Activated CD4-positive, alpha-beta T cell treated with anti-CD3 and anti-CD28 coated beads, Interleukin-2, amount 50 U/mL, for 24 hours (primary cell): ENCODE measurements at regions not wholly inside any gene's neighbourhood (a gene's known extent, or its start where the extent isn't known, plus 50 kb on each side); places are given as distances from the start of the nearest gene placed in this dataset.

Source experiments
- DNase-seq, 2 donors: peaks; one replicate each; pipeline ENCODE4 v3.0.0-alpha.2; 2020; ENCODE audit warnings: low read depth in 1 of 2, low spot score in 1 of 2

DNA sequence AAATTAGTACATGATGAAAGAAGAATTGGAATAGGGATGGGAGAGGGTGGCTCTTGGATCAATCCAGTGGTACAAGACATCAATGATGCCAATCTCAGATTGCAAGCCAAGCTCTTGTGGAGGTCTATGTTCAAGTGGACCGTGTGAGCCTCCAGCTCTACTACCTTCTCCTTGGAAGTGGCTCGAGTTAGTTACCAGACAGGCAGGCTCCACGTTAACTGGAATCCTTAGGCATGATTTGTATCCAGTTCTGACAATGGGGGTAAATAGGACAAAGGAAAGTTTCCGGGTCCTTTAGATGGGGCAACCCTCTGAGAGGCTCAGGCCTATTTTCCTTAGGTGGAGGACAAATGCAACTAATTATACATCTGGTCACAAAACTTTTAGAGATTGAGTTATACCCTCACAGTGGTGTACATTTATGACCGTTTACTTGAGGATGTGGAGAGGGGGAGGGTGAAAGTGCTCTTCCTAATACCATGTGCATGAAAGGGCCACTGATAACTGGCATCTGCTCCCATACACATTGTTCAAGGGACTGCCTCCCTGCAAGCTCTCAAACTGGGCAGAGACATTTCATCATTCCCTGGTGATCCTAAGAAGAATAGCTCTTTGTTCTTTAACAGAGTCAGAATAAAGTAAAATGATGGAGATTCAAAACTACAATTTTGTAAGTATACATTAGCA is 180.2 kb downstream of the SOCS6 start:
- DNase-seq = no peak

- DNase-seq = no peak
These were observed 175.7 kb downstream of the SOCS6 start for GRCh38 chr18:70464343-70465114.

DNA sequence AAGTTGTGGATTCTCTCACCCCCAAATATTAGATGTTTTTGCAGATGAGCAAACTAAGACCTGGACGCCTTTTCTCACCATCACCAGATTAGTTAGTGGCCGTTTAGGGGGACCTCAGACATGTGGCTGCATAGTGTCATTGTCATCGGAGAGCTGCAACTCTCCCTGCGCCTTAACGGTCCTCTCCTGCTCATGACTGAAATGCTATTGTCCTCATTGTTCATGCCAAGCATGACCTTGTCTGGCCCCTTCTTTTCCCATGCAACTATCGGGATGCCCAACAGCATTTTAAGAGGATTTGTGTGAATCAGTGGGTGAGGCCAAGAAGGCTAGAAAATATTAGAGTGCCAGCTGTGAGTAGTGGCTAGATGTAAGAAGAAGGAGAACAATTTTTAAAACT is 174.2 kb downstream of the SOCS6 start:
- no peak for DNase-seq

DNA sequence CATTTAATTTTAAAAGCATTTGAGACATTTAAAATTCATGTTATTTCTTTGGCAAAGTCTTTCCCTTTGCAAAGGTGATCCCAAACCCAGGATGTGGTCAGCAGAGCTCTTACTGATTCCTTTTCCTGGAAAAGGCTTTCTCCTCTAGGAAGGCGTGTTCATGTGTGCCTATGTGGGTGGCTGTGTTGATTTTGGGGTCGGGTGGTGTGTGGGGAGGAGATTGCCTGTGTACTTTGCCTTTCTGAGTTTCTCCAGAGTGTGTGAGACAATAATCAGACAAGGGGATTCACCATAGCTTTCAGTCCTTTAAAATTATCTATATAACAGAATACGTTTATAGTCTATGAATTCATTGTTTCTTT is 173.2 kb downstream of the SOCS6 start:
- no peak for DNase-seq

DNA sequence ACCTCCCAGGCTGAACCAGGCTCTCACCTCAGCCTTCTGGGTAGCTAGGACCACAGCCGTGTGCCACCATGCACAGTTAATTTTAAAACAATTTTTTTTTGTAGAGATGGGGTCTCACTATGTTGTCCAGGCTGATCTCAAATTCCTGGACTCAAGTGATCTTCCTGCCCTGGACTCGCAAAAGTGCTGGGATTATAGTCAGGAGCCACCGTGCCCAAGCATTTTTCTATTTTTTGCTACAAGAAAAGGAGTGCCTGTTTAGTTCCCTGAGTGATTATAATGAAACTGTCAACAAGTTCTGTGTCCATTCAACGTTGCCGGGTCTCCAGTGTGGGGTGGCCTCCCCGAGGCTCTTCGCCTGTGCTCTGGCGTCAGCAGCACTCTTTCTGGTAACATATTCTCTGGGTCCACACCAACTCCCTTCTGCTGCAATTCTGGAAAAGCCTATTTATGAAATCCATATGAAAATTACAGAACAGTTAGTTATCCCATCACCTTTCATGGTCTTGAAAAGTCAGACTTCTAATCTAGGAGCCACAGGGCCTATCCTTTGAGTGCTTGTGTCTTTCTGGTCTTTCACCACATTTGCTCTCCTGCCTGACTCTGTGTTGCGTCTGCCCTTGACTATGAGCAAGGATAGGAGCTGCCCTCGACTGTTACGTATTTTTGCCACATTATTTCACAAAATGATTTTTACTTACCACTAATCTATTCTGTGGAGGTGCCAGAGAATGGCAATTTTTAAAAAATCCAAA is 172.7 kb downstream of the SOCS6 start:
- DNase-seq = no peak

GRCh38 chr18:70459731-70460130 is 170.9 kb downstream of the SOCS6 start:
- no peak for DNase-seq

DNA sequence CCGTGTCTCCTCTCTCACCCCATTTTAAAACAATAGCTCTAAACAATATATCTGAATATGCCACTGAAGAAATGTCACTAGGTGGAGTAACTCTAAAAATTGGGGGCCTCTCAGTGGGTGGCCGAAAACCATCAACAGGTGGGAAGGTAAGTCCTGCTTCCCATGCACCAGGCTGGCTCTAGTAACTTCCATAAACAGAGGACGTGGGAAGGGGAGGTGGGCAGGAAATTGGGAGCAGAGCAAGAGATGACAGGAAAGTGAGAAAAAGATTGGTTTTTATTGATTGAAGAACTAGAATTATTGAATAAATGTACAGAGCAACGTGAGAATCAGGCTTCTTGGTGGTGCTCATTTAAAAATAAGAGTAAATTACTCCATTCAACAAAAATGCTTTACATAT is 170.4 kb downstream of the SOCS6 start:
- DNase-seq = no peak

DNA sequence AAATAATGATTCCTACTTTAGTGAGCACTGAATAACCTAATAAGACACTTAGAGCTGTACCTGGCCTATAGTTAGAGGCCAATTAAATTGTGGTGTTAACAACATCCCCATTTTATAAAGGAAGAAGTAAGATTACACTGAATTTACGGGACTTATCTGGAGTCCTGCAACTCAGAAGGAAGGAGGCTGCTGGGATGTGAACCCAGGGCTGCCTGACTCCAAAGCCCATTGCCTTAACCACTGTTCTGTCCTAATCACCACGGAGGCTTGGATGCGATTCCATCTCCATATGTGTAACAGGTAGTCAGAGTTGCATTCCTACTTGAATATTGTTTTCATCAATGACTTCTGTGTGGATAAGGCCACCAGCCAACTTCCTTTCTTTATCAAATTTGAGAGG is 168.9 kb downstream of the SOCS6 start:
- DNase-seq = no peak

DNA sequence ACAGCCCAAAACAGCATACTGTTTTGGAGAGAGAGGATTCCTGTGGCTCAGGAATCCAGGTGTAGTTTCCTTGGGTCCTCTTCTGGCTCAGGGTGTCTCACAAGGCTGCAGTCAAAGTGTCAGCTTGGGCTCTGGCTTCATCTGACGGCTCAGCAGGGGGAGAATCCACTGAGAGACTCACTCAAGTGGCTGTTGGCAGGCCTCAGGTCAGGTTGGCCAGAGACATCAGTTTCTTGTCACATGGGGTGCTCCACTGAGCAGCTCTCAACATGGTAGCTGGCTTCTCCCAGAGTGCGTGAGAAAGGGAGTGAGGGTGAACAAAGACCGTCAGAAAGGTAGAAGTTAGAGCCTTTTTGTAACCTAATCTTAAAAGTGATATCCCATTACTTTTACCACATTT is 168.4 kb downstream of the SOCS6 start:
- DNase-seq = no peak

DNA sequence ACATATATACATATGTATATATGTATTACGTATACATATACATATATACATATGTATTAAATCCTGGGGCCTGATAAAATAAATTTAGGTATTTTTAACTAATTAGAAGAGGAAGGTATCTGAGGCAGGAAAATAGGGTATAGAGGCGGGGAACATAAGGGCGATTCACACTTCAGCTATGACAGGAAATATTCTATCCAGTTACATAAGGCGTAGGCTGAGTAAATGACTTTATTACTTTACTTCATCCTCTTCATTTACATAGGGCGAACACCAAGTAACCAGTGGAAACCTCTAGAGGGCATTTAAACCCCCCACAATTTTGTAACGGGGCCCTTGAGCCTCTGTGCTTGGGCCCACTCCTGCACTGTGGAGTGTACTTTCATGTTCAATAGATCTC is 167.5 kb downstream of the SOCS6 start:
- DNase-seq = no peak

DNA sequence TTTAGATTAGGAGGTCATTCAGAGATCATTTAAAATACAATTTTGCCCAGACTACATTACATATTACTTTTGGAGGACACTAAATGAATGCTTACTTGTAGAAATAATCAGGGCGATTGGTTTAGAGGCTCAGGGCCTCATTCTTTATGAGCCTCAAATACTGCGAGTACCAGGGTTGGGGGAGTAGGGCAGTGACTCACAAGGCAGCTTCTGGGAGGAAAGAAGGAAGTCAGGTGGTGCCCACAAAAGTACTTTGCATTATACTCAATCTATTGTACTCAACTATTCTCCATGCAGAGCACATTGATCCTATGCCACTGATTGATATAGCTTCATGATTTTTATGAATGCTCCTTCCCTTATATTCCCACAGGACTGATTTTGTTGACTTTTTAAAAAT is 166.9 kb downstream of the SOCS6 start:
- no peak for DNase-seq

DNA sequence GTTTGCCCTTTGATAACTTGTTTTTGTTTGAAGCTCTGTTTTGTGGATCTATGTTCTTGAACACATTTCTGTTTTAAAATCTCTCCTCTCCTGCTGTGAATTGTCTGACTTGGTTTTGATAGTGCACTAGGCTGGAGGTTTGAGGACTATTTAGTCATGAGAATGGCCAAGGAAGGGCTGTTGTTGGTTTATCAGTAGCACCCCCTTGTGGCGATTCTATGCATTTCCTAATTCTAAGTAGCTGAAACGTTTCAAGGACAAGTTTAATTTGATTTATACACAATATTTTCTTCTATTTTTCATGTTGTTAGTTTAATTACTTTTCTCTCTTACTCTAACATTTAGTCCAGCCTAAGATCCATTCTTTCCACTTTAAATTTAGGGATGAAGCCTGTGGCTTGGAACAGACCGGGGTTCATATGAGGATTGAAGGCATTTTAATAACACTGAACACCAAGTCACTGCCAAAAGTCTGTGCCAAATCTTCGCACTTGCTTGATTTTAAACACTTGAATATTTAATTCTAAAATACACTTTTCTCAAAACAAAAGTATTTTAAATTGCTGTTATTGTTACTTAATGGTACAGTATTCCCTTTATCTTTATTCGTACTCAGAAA is 166.0 kb downstream of the SOCS6 start:
- DNase-seq = peak in 1 of 2 donors; percentile 29

DNA sequence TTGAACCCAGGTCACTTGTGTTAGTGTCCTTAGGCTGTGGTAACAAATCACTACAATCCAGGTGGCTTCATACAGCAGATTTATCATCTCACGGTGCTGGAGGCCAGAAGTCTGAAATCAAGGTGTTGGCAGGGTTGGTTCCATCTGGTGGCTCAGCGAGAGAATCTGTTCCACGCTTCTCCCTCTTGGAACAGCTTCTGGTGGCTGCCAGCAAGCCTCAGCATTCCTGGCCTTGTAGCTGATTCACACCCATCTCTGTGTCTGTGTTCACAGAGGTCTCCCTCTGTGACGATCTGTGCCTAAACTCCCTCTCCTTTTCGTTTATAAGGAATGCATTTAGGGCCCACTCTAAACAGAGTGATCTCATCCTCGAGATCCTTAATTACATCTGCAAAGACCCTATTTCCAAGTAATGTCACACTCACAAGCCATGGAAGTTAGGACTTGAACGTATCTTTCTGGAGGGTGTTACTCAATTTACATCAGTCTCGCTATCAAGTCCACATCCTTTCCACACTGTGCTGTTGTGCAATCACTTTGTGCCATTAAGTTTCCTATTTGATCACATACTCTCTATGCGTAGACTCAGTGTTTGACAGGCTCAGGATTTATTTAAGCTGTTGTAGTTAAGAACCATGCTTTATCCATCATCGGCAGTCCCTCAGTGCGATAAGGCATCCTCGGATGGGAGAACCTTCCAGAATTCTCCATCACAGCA is 164.4 kb downstream of the SOCS6 start:
- no peak for DNase-seq

GRCh38 chr18:70452501-70452900 is 163.7 kb downstream of the SOCS6 start:
- DNase-seq = no peak

GRCh38 chr18:70450426-70451253 is 161.8 kb downstream of the SOCS6 start:
- no peak for DNase-seq

GRCh38 chr18:70448588-70448987 is 159.7 kb downstream of the SOCS6 start:
- DNase-seq = no peak

- DNase-seq = no peak
These were observed 157.2 kb downstream of the SOCS6 start for GRCh38 chr18:70446063-70446462.

DNA sequence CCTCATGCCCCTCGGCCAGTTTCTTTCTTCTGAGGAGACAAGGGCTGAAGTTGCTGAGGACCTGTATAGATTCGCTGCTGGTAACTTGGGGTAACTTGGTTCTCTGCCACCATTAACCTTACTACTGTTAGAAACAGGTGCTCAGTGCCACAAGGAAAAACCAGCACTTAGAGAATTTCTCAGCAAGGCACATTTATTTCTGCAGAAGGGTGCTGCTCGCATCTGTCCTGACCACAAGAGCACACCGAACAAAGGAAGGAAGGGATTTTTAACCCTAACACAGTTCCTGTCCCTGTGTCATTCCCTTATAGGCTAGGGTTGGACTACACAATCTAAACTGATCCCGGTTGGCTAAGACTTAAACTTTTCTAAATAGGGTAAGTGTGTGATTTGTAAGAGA is 154.1 kb downstream of the SOCS6 start:
- DNase-seq = no peak

DNA sequence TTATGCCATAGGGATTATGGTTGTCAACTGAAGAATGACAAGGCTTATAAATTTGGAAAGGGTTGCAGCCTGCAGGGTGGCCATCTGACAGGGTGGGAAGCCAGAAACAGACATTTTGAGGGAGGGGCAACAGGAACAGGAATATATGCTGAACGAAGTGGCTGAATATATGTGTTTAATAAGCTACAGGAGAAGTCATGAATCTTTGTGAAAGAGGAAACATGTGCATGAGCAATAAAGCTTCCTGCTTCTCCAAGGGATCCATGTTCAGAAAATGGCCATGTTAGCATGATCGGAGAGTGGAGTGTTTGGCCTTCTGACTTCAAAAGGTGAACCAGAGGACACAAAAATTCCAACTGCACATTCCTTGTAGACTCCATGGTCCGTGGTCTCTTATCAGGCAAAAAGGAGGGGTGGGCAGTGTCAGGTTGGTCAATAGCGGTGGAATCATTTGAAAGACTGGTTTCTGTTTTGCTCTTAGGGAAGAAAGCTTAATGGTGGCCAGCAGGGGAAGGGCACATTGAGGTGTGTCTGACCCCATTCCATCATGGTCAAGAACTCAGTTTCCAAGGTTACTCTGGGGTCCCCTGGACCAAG is 144.1 kb downstream of the SOCS6 start:
- no peak for DNase-seq

DNA sequence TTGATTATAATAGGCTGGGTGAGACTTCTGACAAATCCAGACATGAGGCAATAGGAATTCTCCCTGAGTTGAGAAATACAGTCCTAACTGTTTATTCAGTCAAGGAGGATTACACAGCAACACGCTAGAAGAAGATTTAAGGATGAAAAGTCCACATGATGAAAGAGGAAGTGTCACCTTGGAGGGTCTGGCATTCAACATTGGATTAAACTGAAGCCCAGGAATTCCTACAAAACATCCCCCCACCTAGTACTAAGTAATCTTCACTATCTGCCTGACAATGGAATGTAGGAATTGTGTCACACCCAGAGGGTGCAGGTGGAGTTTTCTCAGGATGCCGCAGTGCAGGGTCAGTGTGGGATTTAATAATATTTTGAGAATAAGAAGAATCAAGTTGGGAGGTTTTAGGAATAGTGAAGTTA is 142.4 kb downstream of the SOCS6 start:
- DNase-seq = no peak
